GM18907 (cell line): ENCODE measurements at regions not wholly inside any gene's neighbourhood (a gene's known extent, or its start where the extent isn't known, plus 50 kb on each side); places are given as distances from the start of the nearest gene placed in this dataset.
"Not testable (repeated sequence)": the region's sequence is repeated elsewhere in the genome, so short reads cannot be mapped to it uniquely, and the experiment has no call there.

ENCODE experiments used
- ATAC-seq: cut with Tn5 transposase; IDR thresholded peaks from one replicate; pipeline ENCODE4 v1.9.1; 2021; ENCODE audit warnings: mild to moderate bottlenecking, moderate library complexity; ENCODE audit not compliant: unreplicated experiment

DNA sequence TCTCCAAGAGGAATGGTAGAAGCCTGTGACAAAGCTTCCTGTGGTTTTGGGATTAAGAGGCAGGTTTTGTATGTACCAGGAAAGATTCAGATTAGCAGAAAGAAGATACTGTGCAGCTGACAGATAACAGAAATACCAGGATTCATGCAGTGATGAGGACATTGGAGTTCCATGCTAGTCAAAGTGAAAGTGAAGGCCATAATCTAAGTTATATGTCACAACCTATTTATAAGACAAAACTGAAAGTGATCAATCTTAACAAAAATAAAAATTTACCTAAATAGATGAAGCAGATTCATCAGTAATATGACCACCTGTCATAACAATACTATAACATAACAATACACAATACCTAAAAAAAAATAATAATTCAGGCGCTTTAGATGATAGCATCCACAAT is 1305.2 kb upstream of the PCDH9 start:
- no peak for ATAC-seq

GRCh38 chr13:68527167-68527566 is 1297.0 kb upstream of the PCDH9 start:
- not testable (repeated sequence) for ATAC-seq

- ATAC-seq, result no peak
Observed at GRCh38 chr13:68523838-68524424, 1293.8 kb upstream of the PCDH9 start.

GRCh38 chr13:68522184-68522583 is 1292.0 kb upstream of the PCDH9 start:
- no peak for ATAC-seq

DNA sequence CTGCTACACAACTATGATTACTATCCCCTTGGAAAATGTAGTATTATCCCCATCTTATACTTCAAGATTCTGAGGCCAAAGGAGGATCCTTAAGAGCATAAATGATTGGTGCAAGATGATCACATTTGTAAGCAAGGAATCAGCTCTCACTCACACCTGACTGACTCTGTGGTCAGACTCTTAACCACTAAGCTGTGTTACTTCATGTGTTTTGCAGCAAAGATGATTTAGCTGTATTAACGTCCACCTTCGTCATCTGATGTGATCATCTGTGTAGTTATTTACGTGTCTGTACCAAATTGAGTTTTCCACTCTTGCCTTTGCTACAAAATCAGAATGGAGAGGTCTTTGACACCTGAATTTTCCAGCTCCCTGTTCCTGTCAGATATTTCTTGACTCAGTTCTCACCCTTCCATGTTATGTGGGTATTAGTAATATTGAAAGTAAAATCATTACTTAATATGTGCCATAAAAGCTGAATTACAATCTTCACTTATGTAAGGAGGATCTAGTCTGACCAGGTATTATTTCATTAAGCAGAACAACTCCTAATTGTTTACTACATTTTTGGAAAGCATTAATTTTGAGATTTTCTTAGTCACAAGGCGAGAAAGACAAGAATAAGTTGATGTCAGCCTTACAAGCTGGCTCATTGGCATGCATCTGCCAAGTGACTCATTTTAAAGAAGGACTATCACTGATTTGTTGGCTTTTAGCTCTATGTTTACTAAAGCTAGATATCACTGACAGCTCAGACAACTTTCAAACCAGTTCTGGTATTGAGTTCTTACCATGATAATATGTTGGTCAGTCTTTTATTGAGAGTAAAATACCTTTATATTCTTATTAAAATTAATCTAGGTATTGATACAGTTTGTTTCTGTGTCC is 1279.8 kb upstream of the PCDH9 start:
- ATAC-seq, result peak; percentile 49

DNA sequence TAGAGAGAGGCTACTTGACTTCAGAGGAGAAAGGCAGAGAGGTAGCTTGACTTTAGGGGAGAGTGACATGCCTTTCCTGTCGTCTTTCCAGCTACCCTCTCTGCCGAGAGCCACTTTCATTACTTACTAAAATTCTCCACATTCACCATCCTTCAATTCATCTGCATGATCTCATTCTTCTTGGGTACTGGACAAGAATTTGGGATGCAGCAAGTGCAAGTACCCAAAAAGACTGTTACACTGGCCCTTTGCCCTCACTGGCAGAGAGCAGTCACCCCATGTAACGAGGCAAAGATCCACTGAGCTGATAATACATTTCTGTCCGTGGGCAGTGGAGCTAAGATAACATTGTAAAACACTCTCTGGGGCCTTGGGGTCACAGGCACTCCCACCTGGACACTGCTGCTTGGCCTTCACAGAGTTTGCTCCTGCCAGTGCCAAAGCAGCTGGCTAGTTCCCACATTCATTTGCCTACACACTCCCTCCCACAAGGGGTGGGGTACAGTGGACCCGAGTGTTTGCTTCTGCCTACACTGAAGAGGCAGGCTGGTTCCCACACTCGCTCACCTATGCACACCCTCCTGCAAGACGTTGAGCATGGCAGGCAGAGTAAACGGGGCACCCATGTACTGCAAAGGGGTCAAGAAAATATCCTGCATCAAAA is 1276.9 kb upstream of the PCDH9 start:
- ATAC-seq, result no peak

GRCh38 chr13:68490594-68490993 is 1260.5 kb upstream of the PCDH9 start:
- ATAC-seq, result no peak

- ATAC-seq, result no peak
Observed at GRCh38 chr13:68481130-68481529, 1251.0 kb upstream of the PCDH9 start.

DNA sequence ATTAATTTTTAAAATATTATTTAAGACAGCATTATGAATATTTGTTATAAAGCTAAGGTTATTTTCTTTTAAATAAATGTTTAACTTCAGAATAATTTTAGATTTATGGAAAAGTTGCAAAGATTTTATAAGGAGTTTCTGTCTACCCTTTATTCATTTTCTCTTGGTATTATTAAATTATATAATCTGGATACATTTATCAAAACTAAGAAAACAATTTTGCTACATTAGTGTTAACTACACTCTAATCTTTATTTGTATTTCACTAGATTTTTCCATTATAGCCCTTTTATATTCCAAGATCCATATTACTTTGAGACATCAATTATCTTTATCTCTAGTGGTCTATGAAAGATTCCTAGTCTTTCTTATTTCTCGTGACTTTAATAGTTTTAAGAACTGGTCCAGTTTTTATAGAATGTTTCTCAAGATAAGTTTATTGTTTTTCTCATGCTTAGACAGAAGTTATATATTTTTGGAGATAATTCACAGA is 1243.7 kb upstream of the PCDH9 start:
- ATAC-seq, result no peak

DNA sequence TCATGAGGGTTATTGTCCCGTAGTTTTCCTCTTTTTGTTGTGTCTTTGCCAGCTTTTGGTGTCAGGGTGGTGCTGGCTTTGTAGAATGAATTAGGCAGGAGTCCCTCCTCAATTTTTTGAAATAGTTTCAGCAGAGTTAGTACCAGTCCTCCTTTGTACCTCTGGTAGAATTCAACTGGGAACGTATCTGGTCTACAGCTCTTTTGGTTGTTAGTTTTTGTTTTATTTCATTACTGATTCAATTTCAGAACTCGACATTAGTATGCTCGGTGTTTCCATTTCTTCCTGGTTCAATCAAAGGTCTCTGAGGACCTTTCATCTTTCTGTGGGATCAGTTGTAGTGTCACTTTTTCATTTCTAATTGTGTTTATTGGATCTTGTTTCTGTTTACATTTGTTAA is 1237.0 kb upstream of the PCDH9 start:
- no peak for ATAC-seq

GRCh38 chr13:68440874-68441273 is 1210.7 kb upstream of the PCDH9 start:
- ATAC-seq, result no peak

DNA sequence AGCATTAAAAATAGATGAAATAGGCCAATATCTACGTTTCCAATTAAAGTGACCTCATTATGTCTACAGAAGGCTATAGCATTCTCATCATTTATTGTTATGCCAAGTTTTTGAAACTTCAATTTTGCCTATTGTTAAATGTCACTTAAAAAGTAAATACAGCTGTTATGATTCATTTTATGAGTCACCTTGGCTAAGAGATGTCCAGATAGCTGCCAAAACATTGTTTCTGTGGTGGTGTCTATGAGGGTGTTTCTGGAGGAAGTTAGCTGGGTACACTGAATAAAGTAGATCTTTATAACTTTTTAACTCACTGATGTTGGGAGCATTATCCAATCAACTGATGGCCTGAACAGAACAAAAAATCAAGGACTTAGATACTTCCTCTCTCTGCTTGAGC is 1209.7 kb upstream of the PCDH9 start:
- no peak for ATAC-seq

DNA sequence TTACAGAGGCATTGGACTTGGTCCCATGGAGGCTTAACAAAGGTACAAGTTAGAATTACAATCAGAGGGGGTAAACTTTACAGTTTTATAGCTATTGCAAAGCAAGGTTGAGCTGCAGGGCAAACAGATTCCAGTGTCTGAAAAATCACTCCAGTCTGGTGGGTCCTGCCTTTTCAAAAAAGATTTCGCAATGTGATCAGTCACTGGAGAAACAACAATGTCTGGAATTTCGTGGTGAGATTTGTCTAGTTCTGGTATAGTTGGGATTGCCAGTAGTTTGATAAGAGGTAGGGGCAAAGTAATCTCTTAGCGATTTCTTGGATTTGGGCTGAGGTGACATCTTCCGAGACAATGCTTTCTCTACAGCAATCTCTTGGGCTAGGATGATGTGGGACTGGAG is 1198.2 kb upstream of the PCDH9 start:
- no peak for ATAC-seq

DNA sequence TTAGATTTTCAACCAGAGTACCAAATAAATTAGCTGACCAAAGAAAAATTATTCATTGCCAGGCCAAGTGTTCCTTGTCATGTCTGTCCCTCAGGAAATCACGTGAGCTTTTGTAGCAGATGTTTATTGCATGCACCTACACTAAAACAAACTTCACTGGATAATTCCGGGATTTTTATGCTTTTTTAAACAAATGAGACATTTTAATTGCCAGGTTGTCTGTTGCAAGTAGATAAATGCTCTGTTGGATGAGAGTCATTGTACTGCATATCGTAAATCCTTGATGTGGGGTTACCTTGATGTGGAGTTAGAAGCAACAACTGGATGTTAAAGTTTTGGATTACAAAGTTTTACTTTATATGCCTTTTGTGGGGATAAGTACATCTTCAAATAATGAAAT is 1187.7 kb upstream of the PCDH9 start:
- ATAC-seq, result no peak

DNA sequence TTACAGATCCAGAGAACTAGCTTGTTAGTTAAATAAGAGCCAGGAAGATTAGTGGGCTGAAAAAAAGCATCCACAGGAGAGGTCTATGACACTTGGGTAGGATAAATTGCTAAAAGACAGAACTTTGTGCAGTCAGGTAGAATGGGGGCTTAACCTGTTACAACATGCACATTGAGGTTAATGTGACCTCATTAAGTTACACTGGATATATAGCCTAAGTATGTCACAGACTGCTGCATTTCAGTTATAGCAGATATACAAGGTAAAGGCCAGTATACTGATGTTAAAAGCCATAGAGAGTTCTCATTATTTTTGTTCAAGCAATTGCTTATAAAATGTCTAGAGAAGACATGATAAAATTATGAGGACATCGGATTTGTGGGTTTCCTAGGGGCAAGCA is 1179.9 kb upstream of the PCDH9 start:
- ATAC-seq, result no peak

GRCh38 chr13:68390987-68391386 is 1160.9 kb upstream of the PCDH9 start:
- ATAC-seq, result no peak

DNA sequence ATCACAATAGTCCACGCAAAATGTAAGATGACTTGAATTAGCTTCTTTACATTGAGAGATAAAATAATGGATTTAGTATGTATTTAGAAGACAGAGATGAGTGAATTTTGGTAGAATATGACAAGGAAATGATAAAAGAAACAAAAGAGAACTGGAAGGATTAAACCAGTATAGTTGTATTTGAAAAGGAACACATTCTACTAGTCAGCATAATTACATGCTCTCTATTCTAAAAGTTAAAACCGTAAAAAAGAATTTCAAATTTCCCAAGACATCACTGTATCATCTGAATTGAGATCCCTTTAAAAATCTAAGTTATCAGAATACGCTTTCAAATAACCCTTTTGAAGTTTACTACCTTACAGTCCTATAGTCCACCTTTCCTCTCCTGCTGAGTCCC is 1156.7 kb upstream of the PCDH9 start:
- no peak for ATAC-seq

- no peak for ATAC-seq
Observed at GRCh38 chr13:68380041-68380973, 1150.2 kb upstream of the PCDH9 start.

DNA sequence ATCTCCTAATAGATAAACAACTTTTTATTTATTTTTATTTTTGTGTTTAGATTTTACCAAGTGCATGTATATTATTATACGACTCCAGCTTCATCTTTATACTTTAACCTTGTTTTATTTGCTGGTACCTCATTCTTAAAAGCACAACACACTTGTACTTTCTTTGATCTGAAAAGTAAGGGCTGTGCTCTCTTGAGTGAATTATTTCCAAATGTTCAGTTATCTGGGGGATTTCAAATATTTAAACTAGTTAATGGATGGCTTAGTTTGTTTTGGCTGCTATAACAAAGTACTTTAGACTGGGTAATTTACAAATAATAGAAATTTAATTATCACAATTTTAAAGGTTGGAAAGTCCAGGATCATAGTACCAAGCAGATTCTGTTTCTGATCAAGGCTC is 1148.2 kb upstream of the PCDH9 start:
- ATAC-seq, result no peak

DNA sequence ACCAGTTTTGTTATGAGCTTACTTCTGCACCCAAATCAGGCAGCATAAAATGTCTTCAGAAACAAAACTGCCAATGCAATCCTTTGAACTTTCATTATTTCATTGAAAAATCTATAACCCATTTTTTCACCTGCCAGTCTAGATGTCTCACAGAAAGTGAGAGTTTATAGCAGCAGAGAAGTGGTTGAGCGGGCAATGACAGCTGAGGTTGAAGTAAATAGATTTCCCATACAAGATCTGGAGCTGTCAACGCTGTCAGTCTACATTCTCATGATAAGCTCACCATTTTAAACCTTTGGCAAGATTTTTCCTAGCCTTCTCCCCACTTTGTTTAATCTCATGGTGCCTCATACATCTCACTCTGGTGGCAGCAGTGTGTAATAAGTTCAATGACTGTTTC is 1144.9 kb upstream of the PCDH9 start:
- ATAC-seq, result no peak

DNA sequence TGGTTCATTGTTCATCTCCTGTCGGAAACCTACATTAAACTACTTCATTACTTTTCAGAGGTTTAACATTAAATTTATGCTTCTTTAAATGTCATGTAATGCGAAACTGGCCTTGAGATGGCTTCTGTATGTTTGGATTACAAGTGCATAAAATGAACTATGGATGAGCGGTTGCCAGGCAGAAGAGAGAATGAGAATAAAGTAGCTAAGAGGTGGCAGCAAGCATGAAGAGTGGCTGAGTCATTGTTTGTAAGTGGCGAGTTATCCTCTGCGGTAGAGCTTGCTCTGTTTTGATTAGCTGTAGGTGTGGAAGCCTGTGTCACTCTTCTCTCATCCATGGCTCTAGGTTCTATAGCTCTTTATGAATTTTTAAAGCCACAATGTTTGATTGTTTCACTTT is 1139.6 kb upstream of the PCDH9 start:
- no peak for ATAC-seq
